Neural cell (in vitro differentiated cells): ENCODE measurements at regions not wholly inside any gene's neighbourhood (a gene's known extent, or its start where the extent isn't known, plus 50 kb on each side); places are given as distances from the start of the nearest gene placed in this dataset.

ENCODE experiments used
- H2AFZ ChIP-seq: fragments of 200-600, 300-800 bp; sonication (generic), shearing (Covaris generic); 2 replicates; pipeline ENCODE4 v1.6.0; 2014; ENCODE audit warnings: low read depth, mild to moderate bottlenecking, antibody characterized with exemption, low read length, moderate library complexity
- H3F3A ChIP-seq: fragments of 200-600 bp; shearing (Covaris generic); 2 replicates; pipeline ENCODE4 v1.6.1; 2016; ENCODE audit warnings: mild to moderate bottlenecking, moderate library complexity, mixed read lengths, antibody characterized with exemption, low read length; ENCODE audit not compliant: insufficient read depth, poor library complexity, severe bottlenecking
- H3K27ac ChIP-seq: fragments of 200-600, 300-800 bp; sonication (generic), shearing (Covaris generic); 2 replicates; pipeline ENCODE4 v1.5.1; 2014; ENCODE audit warnings: mild to moderate bottlenecking, low read length, moderate library complexity
- H3K27me3 ChIP-seq: fragments of 300-800, 200-600 bp; sonication (generic), shearing (Covaris generic); 2 replicates; pipeline ENCODE4 v1.6.0; 2014; ENCODE audit warnings: mild to moderate bottlenecking, low read depth, low read length, moderate library complexity; ENCODE audit not compliant: insufficient read depth
- H3K36me3 ChIP-seq: fragments of 300-800, 200-600 bp; sonication (generic), shearing (Covaris generic); 2 replicates; pipeline ENCODE4 v1.5.1; 2014; ENCODE audit warnings: mild to moderate bottlenecking, antibody characterized with exemption, low read length, moderate library complexity; ENCODE audit not compliant: insufficient read depth
- H3K4me2 ChIP-seq: fragments of 300-800, 200-600 bp; sonication (generic), shearing (Covaris generic); 2 replicates; pipeline ENCODE4 v1.6.0; 2014; ENCODE audit warnings: mild to moderate bottlenecking, low read length
- H3K4me3 ChIP-seq: fragments of 300-800, 200-600 bp; sonication (generic), shearing (Covaris generic); 2 replicates; pipeline ENCODE4 v1.5.1; 2014; ENCODE audit warnings: mild to moderate bottlenecking, low read length, moderate library complexity
- H3K79me2 ChIP-seq: fragments of 200-600 bp; shearing (Covaris generic); replicated peaks from 2 replicates; pipeline ENCODE4 v1.6.0; 2014; ENCODE audit warnings: mild to moderate bottlenecking, low read length, moderate library complexity; ENCODE audit not compliant: insufficient read depth
- H3K9ac ChIP-seq: fragments of 300-800, 200-600 bp; sonication (generic), shearing (Covaris generic); 2 replicates; pipeline ENCODE4 v1.6.1; 2016; ENCODE audit warnings: mild to moderate bottlenecking, low read length, mixed read lengths
- H3K9me2 ChIP-seq: fragments of 200-600 bp; shearing (Covaris generic); 2 replicates; pipeline ENCODE4 v1.6.1; 2016; ENCODE audit warnings: mild to moderate bottlenecking, low read length, mixed read lengths; ENCODE audit not compliant: insufficient read depth
- H3K9me3 ChIP-seq: fragments of 200-600, 300-800 bp; sonication (generic), shearing (Covaris generic); 2 replicates; pipeline ENCODE4 v1.6.1; 2016; ENCODE audit warnings: mild to moderate bottlenecking, mixed run types, low read length, moderate library complexity, mixed read lengths
- H4K20me1 ChIP-seq: fragments of 200-600 bp; shearing (Covaris generic); 2 replicates; pipeline ENCODE4 v1.6.1; 2016; ENCODE audit warnings: mild to moderate bottlenecking, mixed run types; ENCODE audit not compliant: insufficient read depth
- EP300 ChIP-seq: fragments of 450-650 bp; conservative IDR thresholded peaks from 2 replicates; pipeline ENCODE4 v1.6.1; 2014; ENCODE audit warnings: antibody characterized with exemption, mild to moderate bottlenecking, moderate library complexity; ENCODE audit not compliant: poor library complexity, severe bottlenecking
- EZH2 ChIP-seq: fragments of 200-600, 300-800 bp; shearing (Covaris generic), sonication (generic); IDR thresholded peaks from 2 replicates; pipeline ENCODE4 v1.6.1; 2014; ENCODE audit warnings: antibody characterized with exemption, low read length, borderline replicate concordance, mild to moderate bottlenecking; ENCODE audit not compliant: insufficient read depth, poor library complexity, severe bottlenecking
- MXI1 ChIP-seq: fragments of 450-650 bp; conservative IDR thresholded peaks from 2 replicates; pipeline ENCODE4 v1.6.1; 2014; ENCODE audit warnings: antibody characterized with exemption, mild to moderate bottlenecking; ENCODE audit not compliant: poor library complexity, severe bottlenecking
- POLR2AphosphoS5 ChIP-seq: IDR thresholded peaks from 2 replicates; pipeline ENCODE4 v1.6.1; 2012
- RAD21 ChIP-seq: fragments of 450-650 bp; conservative IDR thresholded peaks from 2 replicates; pipeline ENCODE4 v1.6.1; 2014; ENCODE audit warnings: antibody characterized with exemption, mild to moderate bottlenecking, moderate library complexity
- SMC3 ChIP-seq: fragments of 450-650 bp; conservative IDR thresholded peaks from 2 replicates; pipeline ENCODE4 v1.6.1; 2014; ENCODE audit warnings: antibody characterized with exemption, mild to moderate bottlenecking, moderate library complexity; ENCODE audit not compliant: poor library complexity
- TAF1 ChIP-seq: IDR thresholded peaks from 2 replicates; pipeline ENCODE4 v1.6.1; 2012; ENCODE audit warnings: low read depth
- TF ChIP-seq, protein P1 (sequence below): fragments of 450-650 bp; IDR thresholded peaks from 2 replicates; pipeline ENCODE4 v1.5.1; 2014; ENCODE audit warnings: antibody characterized with exemption, mild to moderate bottlenecking, moderate library complexity; ENCODE audit not compliant: poor library complexity, severe bottlenecking
- TF ChIP-seq, protein P2 (sequence below): IDR thresholded peaks from 2 replicates; pipeline ENCODE4 v1.6.1; 2012; ENCODE audit warnings: borderline replicate concordance

DNA sequence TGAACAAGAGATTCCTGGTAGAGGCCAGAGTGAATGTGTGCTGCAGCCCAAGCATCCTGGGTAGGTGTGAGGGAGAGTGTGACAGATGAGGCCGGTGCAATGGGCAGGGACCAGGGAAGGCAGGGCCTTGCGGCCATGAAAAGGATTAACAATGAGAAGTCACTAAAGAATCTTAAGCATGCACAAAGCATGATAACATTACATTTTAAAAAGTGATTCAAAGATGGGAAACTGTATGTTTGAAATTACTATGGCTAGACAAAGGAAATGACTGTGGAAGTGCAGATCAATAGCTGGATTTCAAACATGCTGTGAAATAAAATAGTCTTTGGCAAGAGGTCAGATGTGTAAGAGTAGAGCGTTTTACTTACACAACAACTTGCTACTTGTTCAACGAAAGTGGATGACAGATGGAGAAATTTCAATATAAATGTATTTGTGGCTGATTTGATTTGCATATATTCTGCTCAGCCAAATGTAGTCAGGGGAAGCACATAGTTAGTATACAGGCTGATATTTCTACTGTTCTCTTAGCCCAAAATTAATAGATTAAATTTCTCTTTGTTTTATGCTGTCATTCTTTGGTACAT is 175.5 kb downstream of the CCDC59 start:
- H4K20me1 ChIP-seq: no peaks in the 10 kb centered on the region
- no peaks in the 10 kb centered on the region for H3K27me3 ChIP-seq
- no peak overlapping the region for H3K27ac ChIP-seq
- H3K4me2 ChIP-seq: no peak overlapping the region
- no peaks in the 10 kb centered on the region for H3K9me2 ChIP-seq
- no peak overlapping the region for H3K9ac ChIP-seq
- H3K79me2 ChIP-seq: no peaks in the 10 kb centered on the region
- no peaks in the 10 kb centered on the region for H3K9me3 ChIP-seq
- TF ChIP-seq MXI1 (no peak), TAF1 (no peak), EZH2 (no peak), RAD21 (no peak), SMC3 (no peak), EP300 (no peak), POLR2AphosphoS5 (no peak)
- TF ChIP-seq, protein P1, sequence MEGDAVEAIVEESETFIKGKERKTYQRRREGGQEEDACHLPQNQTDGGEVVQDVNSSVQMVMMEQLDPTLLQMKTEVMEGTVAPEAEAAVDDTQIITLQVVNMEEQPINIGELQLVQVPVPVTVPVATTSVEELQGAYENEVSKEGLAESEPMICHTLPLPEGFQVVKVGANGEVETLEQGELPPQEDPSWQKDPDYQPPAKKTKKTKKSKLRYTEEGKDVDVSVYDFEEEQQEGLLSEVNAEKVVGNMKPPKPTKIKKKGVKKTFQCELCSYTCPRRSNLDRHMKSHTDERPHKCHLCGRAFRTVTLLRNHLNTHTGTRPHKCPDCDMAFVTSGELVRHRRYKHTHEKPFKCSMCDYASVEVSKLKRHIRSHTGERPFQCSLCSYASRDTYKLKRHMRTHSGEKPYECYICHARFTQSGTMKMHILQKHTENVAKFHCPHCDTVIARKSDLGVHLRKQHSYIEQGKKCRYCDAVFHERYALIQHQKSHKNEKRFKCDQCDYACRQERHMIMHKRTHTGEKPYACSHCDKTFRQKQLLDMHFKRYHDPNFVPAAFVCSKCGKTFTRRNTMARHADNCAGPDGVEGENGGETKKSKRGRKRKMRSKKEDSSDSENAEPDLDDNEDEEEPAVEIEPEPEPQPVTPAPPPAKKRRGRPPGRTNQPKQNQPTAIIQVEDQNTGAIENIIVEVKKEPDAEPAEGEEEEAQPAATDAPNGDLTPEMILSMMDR: no peak
- TF ChIP-seq, protein P2, sequence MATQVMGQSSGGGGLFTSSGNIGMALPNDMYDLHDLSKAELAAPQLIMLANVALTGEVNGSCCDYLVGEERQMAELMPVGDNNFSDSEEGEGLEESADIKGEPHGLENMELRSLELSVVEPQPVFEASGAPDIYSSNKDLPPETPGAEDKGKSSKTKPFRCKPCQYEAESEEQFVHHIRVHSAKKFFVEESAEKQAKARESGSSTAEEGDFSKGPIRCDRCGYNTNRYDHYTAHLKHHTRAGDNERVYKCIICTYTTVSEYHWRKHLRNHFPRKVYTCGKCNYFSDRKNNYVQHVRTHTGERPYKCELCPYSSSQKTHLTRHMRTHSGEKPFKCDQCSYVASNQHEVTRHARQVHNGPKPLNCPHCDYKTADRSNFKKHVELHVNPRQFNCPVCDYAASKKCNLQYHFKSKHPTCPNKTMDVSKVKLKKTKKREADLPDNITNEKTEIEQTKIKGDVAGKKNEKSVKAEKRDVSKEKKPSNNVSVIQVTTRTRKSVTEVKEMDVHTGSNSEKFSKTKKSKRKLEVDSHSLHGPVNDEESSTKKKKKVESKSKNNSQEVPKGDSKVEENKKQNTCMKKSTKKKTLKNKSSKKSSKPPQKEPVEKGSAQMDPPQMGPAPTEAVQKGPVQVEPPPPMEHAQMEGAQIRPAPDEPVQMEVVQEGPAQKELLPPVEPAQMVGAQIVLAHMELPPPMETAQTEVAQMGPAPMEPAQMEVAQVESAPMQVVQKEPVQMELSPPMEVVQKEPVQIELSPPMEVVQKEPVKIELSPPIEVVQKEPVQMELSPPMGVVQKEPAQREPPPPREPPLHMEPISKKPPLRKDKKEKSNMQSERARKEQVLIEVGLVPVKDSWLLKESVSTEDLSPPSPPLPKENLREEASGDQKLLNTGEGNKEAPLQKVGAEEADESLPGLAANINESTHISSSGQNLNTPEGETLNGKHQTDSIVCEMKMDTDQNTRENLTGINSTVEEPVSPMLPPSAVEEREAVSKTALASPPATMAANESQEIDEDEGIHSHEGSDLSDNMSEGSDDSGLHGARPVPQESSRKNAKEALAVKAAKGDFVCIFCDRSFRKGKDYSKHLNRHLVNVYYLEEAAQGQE: no peak
- H2AFZ ChIP-seq: no peak overlapping the region
- H3F3A ChIP-seq: no peaks in the 10 kb centered on the region
- H3K4me3 ChIP-seq: no peak overlapping the region
- no peaks in the 10 kb centered on the region for H3K36me3 ChIP-seq

DNA sequence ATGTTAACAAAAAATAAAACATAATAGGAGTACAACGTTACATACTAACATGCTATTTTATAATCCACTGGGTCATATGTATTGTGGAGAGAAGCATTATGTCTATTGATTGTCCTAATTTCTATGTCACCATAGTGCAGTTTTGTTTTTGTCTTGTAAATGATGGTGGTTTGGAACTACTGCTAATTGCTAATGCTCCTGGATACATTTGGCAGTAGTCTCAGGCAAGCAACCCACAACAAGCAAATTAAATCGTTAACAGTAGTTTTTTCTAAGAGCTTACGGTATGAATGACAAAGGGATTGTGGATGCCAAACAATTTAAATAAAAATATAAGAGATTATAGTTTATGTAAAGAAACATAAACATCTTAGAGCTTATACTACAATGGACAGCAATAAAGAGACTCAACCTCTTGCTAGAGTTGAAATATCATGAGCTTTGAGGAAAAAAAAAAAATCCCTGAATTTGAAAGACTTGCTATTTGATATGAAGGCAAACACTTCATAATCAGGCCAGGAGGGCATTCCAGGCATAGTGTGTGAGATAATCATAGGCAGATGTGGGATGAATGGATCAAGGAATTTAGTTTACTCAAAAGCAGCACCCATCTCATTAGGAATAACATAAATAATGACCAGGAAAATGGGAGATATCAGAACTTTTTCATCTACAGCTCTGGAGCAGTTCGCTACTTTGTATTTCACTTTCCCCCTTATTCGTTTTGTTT is 181.3 kb downstream of the CCDC59 start:
- no peak overlapping the region for H3K4me3 ChIP-seq
- H2AFZ ChIP-seq: no peak overlapping the region
- H3K9me2 ChIP-seq: no peaks in the 10 kb centered on the region
- H3K79me2 ChIP-seq: no peaks in the 10 kb centered on the region
- no peak overlapping the region for H3K9ac ChIP-seq
- H3K27me3 ChIP-seq: no peaks in the 10 kb centered on the region
- H3K4me2 ChIP-seq: no peak overlapping the region
- no peaks in the 10 kb centered on the region for H3K36me3 ChIP-seq
- H3K9me3 ChIP-seq: no peaks in the 10 kb centered on the region
- no peak for TF ChIP-seq TAF1
- TF ChIP-seq MXI1: no peak
- TF ChIP-seq, protein P1: no peak
- TF ChIP-seq EP300: no peak
- no peak for TF ChIP-seq SMC3
- TF ChIP-seq RAD21: no peak
- TF ChIP-seq POLR2AphosphoS5: no peak
- no peak for TF ChIP-seq EZH2
- TF ChIP-seq, protein P2: no peak
- no peaks in the 10 kb centered on the region for H4K20me1 ChIP-seq
- H3K27ac ChIP-seq: no peak overlapping the region
- H3F3A ChIP-seq: no peaks in the 10 kb centered on the region
